GM18498 (cell line): ENCODE measurements at regions not wholly inside any gene's neighbourhood (a gene's known extent, or its start where the extent isn't known, plus 50 kb on each side); places are given as distances from the start of the nearest gene placed in this dataset.
"Not testable (repeated sequence)": the region's sequence is repeated elsewhere in the genome, so short reads cannot be mapped to it uniquely, and the experiment has no call there.

ENCODE experiments used
- ATAC-seq: cut with Tn5 transposase; IDR thresholded peaks from one replicate; pipeline ENCODE4 v1.9.1; 2021; ENCODE audit warnings: mild to moderate bottlenecking, moderate library complexity; ENCODE audit not compliant: unreplicated experiment

DNA sequence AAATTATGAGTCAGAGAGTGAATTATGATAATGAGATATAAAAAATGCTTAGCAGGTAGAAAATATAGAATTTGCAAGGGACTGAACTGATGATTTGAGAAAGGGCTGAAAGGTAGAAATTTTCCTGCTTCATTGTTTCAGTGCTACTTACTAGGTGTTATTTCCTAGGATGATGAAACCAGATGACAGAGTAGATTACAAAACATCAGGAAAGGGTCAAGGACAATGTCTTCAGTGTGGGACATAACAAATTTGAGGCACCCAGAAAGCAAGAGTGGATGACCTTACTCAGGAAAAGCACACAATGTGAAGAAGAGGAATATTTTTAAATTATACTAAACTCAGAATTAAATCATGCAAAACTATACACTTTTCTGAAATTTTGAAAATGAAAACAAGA lies 102.1 kb downstream of the SHCBP1 start:
- no peak for ATAC-seq

DNA sequence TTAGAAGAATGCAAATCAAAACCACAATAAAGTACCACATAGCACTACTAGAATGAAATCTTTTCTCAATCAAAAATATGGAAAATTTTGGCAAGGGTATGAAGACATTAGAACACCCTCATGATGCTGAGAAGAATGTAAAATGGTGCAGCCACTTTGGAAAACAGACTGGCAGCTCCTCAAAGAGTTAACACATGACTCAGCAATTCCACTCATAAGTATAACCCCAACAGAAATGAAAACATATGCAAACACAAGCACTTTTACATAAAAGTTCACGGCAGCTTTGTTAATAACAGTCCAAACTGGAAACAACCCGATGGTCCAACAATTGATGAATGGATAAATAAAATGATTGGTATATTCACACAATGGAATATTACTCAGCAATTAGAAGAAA lies 124.5 kb downstream of the SHCBP1 start:
- ATAC-seq, result no peak

DNA sequence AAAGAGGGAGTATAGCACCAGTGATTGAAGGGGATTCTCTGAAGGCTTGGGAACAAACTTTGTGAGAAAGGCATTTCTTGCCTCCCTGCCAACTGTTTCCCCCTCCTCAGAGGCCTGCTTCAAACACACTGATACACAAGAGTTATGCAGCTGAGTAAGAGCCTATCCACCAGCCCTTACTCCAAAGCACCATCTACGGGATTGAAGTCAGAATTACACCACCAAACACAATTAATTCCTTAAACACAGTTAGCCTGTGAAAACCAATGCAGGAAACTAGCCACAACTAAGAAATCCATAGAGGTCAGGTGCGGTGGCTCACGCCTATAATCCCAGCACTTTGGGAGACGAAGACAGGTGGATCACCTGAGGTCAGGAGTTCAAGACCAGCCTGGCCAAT lies 138.3 kb downstream of the SHCBP1 start:
- no peak for ATAC-seq

DNA sequence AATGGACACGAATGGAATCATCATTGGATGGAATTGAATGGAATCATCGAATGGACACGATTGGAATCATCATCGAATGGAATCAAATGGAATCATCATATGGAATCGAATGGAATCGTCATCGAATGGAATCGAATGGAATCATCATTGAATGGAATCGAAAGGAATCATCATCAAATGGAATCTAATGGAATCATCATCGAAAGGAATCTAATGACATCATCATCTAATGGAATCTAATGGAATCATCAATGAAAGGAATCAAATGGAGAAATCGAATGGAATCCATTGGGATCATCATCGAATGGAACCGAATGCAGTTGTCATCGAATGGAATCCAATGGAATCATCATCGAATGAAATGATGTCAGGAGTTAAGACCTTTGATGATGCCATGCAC lies 154.9 kb downstream of the SHCBP1 start:
- no peak for ATAC-seq

DNA sequence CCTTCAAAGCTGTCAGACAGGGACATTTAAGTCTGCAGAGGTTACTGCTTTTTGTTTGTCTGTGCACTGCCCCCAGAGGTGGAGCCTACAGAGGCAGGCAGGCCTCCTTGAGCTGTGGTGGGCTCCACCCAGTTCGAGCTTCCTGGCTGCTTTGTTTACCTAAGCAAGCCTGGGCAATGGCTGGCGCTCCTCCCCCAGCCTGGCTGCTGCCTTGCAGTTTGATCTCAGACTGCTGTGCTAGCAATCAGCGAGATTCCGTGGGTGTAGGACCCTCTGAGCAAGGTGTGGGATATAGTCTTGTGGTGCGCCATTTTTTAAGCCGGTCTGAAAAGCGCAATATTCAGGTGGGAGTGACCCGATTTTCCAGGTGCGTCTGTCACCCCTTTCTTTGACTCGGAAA lies 166.4 kb downstream of the SHCBP1 start:
- ATAC-seq, result not testable (repeated sequence)

DNA sequence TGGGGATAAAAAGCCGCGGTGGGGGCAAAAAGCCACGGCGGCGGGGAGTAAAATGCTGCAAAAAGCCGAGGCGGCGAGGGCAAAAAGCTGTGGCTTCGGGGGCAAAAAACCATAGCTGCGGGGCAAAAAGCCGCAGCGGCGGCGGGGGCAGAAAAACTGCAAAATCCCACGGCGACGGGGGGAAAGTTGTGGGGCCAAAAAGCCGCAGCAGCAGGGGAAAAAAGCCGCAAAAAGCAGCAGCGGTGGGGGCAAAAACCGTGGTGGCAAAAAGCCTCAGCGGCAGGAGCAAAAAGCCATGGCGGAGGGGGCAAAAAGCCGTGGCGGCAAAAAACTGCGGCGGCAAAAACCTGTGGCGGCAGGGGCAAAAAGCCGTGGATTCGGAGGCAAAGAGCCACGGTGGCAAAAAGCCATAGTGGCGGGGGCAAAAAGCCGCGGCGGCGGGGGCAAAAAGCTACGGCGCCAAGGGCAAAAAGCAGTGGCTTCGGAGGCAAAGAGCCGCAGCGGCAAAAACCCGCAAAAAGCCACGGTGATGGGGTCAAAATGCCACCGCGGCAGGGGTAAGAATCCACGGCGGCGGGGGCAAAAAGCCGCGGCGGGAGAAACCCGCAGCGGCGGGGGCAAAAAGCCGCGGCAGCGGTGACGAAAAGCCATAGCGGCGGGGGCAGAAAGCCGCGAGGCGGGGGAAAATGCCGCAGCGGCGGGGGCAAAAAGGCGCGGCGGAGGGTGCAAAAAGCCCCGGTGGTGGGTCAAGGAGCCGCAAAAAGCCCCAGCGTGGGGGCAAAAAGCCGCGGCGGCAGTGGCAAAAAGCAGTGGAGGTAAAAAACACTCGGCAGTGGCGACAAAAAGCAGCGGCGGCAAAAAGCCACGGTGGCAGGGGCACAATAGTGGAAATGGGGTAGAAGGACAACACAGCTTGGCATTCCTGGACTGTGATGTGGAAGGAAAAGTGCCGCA lies 192.8 kb downstream of the SHCBP1 start:
- ATAC-seq, result no peak

DNA sequence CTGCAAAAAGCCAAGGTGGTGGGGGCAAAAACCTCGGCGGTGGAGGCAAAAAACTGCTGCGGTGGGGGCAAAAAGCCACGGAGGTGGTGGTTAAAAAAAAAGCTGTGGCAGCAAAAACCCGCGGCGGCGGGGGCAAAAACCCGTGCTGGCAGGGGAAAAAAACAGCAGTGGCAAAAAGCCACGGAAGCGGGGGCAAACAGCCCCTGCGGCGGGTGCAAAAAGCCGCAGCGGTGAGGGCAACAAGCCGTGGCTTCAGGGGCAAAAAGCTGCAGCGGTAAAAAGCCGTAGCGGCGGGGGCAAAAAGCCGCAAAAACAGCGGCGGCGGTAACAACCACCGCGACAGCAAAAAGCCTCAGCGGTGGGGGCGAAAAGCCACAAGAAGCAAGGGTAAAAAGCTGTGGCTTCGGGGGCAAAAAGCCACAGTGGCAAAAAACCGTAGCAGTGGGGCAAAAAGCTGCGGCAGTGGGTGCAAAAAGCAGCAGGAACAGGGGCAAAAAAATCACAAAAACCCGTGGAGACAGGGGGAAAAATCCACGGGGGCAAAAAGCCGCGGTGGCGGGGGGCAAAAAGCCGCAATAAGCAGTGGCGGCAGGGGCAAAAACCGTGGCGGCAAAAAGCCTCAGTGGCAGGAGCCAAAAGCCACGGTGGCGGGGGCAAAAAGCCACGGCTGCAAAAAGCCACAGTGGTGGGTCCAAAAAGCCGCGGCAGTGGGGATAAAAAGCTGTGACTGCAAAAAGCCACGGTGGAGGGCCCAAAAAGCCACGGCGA lies 193.7 kb downstream of the SHCBP1 start:
- no peak for ATAC-seq

DNA sequence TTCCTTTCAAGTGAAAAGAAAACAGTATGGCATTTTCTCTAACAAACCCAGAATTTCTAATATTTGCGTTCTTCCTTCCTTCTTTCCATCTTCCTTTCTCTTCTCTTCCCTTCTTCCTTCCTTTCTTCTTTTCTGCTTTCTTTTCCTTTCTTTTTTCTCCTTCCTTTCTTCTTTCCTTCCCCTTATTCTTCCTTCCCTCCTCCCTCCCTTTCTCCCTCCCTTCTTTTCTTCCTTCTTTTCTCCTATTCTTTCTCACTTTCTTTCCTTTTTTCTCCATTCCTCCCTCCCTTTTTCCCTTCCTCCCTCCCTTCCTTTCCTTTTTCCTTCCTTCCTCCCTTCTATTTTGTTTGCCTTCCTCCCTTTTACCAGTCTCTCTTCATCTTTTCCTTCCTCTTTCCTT lies 194.8 kb downstream of the SHCBP1 start:
- no peak for ATAC-seq

DNA sequence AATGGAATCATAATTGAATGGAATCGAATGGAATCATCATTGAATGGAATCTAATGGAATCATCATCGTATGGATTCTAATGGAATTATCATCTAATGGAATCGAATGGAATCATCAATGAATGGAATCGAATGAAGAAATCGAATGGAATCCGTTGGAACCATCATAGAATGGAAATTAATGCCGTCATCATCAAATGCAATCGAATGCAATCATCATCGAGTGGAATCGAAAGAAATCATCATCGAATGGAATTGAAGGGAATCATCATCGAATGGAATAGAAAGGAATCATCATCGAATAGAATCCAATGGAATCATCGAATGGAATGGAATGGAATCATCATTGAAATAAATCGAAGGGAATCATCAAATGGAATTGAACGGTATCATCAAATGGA lies 217.2 kb downstream of the SHCBP1 start:
- no peak for ATAC-seq

DNA sequence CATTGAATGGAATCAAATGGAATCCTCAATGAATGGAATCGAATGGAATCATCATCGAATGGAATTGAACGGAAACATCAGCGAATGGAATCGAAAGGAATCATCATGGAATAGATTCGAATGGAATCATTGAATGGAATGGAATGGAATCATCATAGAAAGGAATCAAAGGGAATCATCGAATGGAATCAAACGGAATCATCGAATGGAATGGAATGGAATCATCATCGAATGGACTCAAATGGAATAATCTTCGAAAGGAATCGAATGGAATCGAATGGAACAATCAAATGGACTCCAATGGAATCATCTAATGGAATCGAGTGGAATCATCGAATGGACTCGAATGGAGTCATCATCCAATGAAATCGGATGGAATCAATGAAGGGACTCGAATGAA lies 222.6 kb downstream of the SHCBP1 start:
- not testable (repeated sequence) for ATAC-seq

DNA sequence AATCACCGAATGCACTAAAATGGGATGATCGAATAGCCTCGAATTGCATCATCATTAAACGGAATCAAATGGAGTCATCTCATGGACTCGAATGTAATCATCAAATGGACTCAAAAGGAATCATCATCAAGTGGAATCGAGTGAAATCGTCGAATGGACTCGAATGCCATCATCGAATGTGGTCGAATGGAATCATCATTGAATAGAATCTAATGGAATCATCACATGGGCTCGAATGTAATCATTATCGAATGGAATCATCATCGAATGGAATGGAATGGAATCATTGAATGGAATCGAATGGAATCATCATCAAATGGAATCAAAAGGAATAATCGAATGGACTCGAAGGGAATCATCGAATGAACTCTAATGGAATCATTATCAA lies 224.3 kb downstream of the SHCBP1 start:
- not testable (repeated sequence) for ATAC-seq

DNA sequence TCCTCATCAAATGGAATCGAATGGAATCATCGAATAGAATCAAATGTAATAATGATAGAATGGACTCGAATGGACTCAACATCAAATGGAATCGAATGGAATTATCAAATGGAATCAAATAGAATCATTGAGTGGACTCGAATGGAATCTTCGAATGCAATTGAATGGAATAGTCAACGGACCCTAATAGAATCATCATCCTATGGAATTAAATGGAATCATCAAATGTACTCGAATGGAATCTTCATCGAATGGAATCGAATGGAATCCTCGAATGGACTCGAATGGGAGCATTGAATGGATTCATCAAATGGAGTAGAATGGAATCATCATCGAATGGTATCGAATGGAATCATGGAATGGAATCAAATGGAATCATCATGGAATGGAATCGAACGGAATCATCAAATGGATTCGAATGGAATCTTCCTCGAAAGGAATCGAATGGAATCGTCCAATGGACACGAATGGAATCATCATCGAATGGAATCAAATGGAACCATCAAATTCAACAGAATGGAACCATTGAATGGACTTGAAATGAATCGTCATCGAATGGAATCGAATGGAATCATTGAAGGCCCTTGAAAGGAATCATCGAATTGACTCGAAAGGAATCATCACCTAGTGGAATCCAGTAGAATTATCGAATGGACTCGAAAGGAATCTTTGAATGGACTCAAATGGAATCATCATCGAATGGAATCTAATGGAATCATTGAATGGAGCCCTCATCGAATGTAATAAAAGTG lies 224.9 kb downstream of the SHCBP1 start:
- ATAC-seq, result not testable (repeated sequence)

DNA sequence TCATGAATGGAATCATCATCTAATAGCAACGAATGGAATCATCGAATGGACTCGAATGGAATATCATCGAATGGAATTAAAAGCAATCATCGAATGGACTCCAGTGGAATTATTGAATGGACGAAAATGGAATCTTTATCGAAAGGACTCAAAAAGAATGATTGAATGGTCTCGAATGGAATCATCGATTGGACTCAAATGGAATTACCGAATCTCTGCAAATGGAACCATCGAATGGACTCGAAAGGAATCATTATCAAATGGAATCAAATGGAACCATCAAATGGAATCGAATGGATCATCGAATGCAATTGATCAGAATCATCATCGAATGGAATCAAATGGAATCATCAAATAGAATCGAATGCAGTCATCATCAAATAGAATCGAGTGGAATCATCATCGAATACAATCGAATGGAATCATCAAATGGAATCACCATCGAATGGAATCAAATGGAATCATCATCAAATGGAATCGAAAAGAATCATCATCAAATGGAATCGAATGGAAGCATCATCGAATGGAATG lies 225.7 kb downstream of the SHCBP1 start:
- ATAC-seq, result not testable (repeated sequence)

DNA sequence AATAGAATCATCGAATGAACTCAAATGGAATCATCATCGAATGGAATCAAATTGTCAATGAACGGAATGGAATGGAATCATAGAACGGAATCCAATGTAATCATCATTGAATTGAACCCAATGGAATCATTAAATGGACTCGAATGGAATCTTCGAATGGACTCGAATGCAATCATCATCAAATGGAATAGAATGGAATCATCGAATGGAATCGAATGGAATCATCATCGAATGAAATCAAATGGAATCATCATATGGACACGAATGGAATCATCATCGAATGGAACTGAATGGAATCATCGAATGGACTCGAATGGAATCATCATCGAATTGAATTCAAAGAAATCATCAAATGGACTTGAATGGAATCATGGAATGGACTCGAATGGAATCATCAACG lies 226.2 kb downstream of the SHCBP1 start:
- ATAC-seq, result not testable (repeated sequence)

DNA sequence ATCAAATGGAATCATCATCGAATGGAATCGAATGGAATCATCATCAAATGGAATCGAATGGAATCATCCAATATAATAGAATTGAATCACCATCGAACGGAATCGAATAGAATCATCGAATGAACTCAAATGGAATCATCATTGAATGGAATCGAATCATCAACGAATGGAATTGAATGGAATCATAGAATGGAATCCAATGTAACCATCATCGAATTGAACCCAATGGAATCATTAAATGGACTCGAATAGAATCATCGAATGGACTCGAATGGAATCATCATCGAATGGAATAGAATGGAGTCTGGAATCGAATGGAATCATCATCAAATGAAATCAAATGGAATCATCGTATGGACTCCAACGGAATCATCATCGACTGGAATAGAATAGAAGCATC lies 227.0 kb downstream of the SHCBP1 start:
- ATAC-seq, result not testable (repeated sequence)

DNA sequence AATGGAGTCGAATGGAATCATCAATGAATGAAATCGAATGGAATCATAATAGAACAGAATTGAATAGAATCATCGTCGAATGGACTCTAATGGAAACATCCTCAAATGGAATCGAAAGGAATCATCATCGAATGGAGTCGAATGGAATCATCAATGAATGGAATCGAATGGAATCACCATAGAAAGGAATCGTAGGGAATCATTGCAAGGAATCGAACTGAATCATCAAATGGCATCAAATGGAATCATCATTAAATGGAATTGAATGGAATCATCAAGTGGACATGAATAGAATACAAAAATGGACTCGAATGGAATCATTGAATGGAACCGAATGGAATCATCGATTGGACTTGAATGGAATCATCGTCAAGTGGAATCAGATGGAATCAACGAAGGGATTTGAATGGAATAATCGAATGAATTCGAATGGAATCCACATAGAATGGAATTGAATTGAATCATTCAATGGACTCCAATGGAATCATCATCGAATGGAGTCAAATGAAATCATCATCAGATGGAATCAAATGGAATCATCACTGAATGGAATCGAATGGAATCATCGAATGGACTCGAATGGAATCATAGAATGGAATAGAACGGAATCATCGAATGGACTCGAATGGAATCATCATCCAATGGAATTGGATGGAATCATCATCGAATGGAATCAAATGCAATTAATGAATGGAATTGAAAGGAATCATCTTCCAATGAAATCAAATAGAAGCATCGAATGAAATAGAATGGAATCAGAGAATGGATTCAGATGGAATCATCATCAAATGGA lies 228.1 kb downstream of the SHCBP1 start:
- ATAC-seq, result not testable (repeated sequence)

DNA sequence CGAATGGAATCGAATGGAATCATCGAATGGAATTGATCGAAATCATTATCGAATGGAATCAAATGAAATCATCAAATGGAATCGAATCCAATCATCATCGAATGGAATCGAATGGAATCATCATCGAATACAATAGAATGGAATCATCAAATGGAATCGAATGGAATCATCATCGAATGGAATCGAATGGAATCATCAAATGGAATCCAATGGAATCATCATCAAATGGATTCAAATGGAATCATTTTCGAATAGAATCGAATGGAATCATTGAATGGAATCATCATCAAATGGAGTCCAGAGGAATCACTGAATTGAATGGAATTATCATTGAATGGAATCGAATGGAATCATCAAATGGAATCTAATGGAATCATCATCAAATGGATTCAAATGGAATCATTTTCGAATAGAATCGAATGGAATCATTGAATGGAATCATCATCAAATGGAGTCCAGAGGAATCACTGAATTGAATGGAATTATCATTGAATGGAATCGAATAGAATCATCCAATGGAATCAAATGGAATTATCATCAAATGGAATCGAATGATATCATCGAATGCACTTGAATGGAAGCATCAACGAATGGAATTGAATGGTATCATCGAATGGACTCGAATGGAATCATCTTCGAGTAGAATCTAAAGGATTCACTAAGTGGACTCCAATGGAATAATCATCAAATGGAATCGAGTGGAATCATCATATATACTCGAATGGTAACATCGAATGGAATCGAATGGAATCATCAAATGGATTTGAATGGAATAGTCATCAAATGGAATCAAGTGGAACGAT lies 230.3 kb downstream of the SHCBP1 start:
- ATAC-seq, result not testable (repeated sequence)

DNA sequence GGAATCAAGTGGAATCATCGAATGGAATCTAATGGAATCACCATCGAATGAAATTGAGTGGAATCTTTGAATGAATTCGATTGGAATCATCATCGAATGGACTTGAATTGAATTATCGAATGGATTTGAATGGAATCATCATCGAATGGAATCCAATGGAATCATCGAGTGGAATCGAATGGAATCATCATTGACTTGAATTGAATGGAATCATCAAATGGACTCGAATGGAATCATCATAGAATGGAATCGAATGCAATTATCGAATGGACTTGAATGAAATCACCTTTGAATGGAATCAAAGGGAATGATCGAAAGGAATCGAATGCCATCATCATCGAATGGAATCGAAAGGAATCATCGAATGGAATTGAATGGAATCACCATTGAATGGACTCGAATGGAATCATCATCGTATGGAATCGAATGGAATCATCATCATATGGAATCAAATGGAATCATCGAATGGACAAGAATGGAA lies 231.6 kb downstream of the SHCBP1 start:
- ATAC-seq, result not testable (repeated sequence)

DNA sequence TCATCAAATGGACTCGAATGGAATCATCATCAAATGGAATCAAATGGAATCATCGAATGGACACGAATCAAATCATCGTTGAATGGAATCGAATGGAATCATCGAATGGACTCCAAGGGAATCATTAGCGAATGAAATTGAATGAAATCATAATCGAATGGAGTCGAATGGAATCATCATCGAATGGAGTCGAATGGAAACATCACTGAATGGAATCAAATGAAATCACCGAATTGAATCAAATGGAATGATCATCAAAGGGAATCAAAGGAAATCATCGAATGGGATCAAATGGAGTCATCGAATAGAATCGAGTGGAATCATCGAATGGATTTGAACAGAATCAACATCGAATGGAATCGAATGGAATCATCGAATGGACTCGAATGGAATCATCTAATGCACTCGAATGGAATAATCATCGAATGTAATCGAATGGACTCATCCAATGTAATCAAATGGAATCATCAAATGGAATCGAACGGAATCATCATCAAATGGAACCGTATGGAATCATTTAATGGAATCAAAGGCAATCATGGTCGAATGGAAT lies 232.2 kb downstream of the SHCBP1 start:
- not testable (repeated sequence) for ATAC-seq
